HepG2 (cell line): ENCODE measurements at regions not wholly inside any gene's neighbourhood (a gene's known extent, or its start where the extent isn't known, plus 50 kb on each side); places are given as distances from the start of the nearest gene placed in this dataset.

Experiments
- PITX1 ChIP-seq: sonication (generic); formaldehyde crosslinking; IDR thresholded peaks from 2 replicates; pipeline ENCODE4 v1.5.1; 2020; ENCODE audit warnings: mild to moderate bottlenecking, missing genetic modification reagents
- ZNF792 ChIP-seq: IDR thresholded peaks from 2 replicates; pipeline ENCODE4 v1.6.1; 2016

GRCh38 chr1:59075021-59075420, 221.9 kb upstream of the FGGY start:
- TF ChIP-seq PITX1 (CRISPR knock-in tag) = no peak
- no peak for TF ChIP-seq ZNF792
